ENCODE measurements at regions not wholly inside any gene's neighbourhood (a gene's known extent, or its start where the extent isn't known, plus 50 kb on each side); places are given as distances from the start of the nearest gene placed in this dataset.

GRCh38 chr2:194271293-194271961 is 1385.6 kb upstream of the SLC39A10 start:
- H3K9me3 Mint-ChIP-seq (ENCODE audit: unreplicated experiment), result no peaks in the 10 kb centered on the region
- no peaks in the 10 kb centered on the region for H3K36me3 Mint-ChIP-seq (ENCODE audit: unreplicated experiment)
- TF ChIP-seq CTCF (IDR thresholded peaks at IDR 0.05), result no peak
- DNase-seq (ENCODE audit: extremely low spot score, unreplicated experiment), result no peak
- no peak overlapping the region for H3K27ac Mint-ChIP-seq (ENCODE audit: unreplicated experiment)
- H3K4me1 Mint-ChIP-seq (ENCODE audit: unreplicated experiment), result peaks cover 6% of the 10 kb centered on the region
- no peaks in the 10 kb centered on the region for H3K27me3 Mint-ChIP-seq (ENCODE audit: unreplicated experiment)
- H3K4me3 Mint-ChIP-seq (ENCODE audit: unreplicated experiment), result no peak overlapping the region

GRCh38 chr2:194270648-194271047 is 1386.4 kb upstream of the SLC39A10 start:
- peaks cover 6% of the 10 kb centered on the region for H3K4me1 Mint-ChIP-seq (ENCODE audit: unreplicated experiment)

GRCh38 chr2:194264586-194264985 is 1392.4 kb upstream of the SLC39A10 start:
- H3K27me3 Mint-ChIP-seq (ENCODE audit: unreplicated experiment), result peaks cover 18% of the 10 kb centered on the region
- no peak for DNase-seq (ENCODE audit: extremely low spot score, unreplicated experiment)
- H3K4me3 Mint-ChIP-seq (ENCODE audit: unreplicated experiment), result no peak overlapping the region

More at GRCh38 chr2:194270648-194271047, 1386.4 kb upstream of the SLC39A10 start:
- DNase-seq (ENCODE audit: extremely low spot score, unreplicated experiment), result no peak
- H3K4me3 Mint-ChIP-seq (ENCODE audit: unreplicated experiment), result no peak overlapping the region
- TF ChIP-seq CTCF (IDR thresholded peaks at IDR 0.05), result no peak
- no peak overlapping the region for H3K27ac Mint-ChIP-seq (ENCODE audit: unreplicated experiment)
- no peaks in the 10 kb centered on the region for H3K36me3 Mint-ChIP-seq (ENCODE audit: unreplicated experiment)
- no peaks in the 10 kb centered on the region for H3K27me3 Mint-ChIP-seq (ENCODE audit: unreplicated experiment)
- no peaks in the 10 kb centered on the region for H3K9me3 Mint-ChIP-seq (ENCODE audit: unreplicated experiment)

GRCh38 chr2:194260185-194260584 is 1396.8 kb upstream of the SLC39A10 start:
- no peaks in the 10 kb centered on the region for H3K9me3 Mint-ChIP-seq (ENCODE audit: unreplicated experiment)
- no peak for DNase-seq (ENCODE audit: extremely low spot score, unreplicated experiment)
- no peaks in the 10 kb centered on the region for H3K4me1 Mint-ChIP-seq (ENCODE audit: unreplicated experiment)
- no peak for TF ChIP-seq CTCF (IDR thresholded peaks at IDR 0.05)
- no peak overlapping the region for H3K4me3 Mint-ChIP-seq (ENCODE audit: unreplicated experiment)
- no peak overlapping the region for H3K27ac Mint-ChIP-seq (ENCODE audit: unreplicated experiment)
- no peaks in the 10 kb centered on the region for H3K36me3 Mint-ChIP-seq (ENCODE audit: unreplicated experiment)
- peaks cover 20% of the 10 kb centered on the region for H3K27me3 Mint-ChIP-seq (ENCODE audit: unreplicated experiment)

More at GRCh38 chr2:194264586-194264985, 1392.4 kb upstream of the SLC39A10 start:
- Mint-ChIP-seq H3K27ac (ENCODE audit: unreplicated experiment) (no peak overlapping the region), H3K9me3 (ENCODE audit: unreplicated experiment) (no peaks in the 10 kb centered on the region), H3K36me3 (ENCODE audit: unreplicated experiment) (no peaks in the 10 kb centered on the region), H3K4me1 (ENCODE audit: unreplicated experiment) (no peaks in the 10 kb centered on the region)
- TF ChIP-seq CTCF (IDR thresholded peaks at IDR 0.05), result no peak

- H3K4me1 Mint-ChIP-seq (ENCODE audit: unreplicated experiment), result no peaks in the 10 kb centered on the region
- H3K36me3 Mint-ChIP-seq (ENCODE audit: unreplicated experiment), result no peaks in the 10 kb centered on the region
- no peaks in the 10 kb centered on the region for H3K9me3 Mint-ChIP-seq (ENCODE audit: unreplicated experiment)
- peaks cover 13% of the 10 kb centered on the region for H3K27me3 Mint-ChIP-seq (ENCODE audit: unreplicated experiment)
- DNase-seq (ENCODE audit: extremely low spot score, unreplicated experiment), result no peak
- no peak for TF ChIP-seq CTCF (IDR thresholded peaks at IDR 0.05)
- H3K27ac Mint-ChIP-seq (ENCODE audit: unreplicated experiment), result no peak overlapping the region
- H3K4me3 Mint-ChIP-seq (ENCODE audit: unreplicated experiment), result no peak overlapping the region
These were observed 1399.9 kb upstream of the SLC39A10 start for GRCh38 chr2:194257095-194257494.

Measured in osteocyte (in vitro differentiated cells).